Femur (tissue), 1 donor: ENCODE measurements at regions not wholly inside any gene's neighbourhood (a gene's known extent, or its start where the extent isn't known, plus 50 kb on each side); places are given as distances from the start of the nearest gene placed in this dataset.

Experiments used
- DNase-seq: peaks from one replicate; pipeline ENCODE4 v3.0.0-alpha.2; 2017

DNA sequence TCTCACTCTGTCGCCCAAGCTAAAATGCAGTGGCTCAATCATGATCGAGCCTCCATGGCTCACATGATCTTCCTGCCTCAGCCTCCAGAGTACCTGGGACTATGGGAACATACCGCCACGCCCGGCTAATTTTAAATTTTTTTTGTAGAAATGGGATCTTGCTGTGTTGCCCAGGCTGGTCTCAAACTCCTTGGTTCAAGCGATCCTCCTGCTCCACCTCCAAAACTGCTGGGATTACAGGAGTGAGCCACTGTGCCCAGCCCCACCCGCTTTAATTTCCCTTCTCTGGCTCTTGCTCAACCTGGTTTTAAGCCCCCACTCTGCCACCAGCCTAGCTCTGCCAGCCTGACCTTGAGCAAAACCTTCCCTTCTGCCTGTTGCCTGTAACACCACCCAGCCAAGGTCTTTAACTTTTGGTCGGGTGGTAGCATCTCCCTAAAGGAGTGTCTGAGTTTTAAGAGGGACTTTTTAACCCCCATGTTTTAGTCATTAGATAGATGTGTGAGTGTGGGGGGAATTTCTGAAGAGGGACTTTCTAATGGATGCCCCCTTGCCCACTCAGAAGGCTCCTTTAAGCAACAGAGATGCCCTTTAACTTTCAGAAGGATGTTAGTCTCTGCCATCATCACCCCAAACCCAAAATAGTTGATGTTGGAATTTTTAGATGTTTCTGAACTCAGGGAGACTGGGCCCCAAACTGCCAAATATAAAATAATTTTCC lies 71.8 kb upstream of the FOXP4 start:
- DNase-seq = no peak

DNA sequence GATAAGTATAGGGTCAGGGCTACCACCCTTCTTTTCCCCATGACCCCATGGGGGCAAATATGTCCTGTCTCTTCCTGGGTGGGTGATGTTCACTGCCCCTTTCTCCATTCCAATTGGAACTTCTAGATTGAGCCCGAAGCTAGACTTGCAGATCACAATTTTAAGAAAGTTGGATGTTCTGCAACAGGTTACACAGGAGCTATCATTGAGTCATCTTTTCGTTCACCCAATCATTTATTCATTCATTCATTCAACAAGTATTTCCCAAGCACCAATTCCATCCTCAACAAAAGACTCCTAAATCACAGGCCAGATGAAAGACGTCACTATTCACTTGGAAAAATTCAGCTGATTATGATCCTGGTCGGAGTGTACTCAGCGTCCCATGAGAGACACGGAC lies 71.0 kb upstream of the FOXP4 start:
- DNase-seq = no peak

DNA sequence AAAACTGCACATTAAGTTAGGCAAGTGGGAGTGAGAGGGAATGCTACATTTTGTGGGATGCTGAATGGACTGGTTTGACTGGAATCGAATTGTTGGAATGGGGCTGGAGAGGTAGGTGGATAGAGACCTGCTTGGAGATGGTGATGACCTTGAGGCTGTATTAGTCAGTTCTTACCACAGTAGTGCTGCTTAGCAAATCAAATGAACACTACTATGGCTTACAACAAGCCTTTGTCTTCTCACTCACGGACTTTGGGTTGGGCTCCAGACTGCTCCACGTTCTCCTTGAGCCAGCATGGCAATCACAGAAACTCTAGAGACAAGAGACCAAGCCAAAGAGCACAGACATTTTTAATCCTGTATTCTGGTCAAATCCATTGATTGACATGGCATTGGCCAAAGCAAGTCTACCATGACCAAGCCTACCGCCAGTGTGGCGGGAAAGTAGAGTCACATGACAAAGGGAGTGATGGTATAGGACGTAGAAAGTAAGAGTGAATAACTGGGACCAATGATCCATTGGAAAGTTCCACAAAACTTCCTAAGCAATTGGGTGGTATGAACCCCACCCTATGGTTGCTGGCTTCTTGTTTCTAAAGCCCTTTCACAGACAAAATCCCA lies 70.3 kb upstream of the FOXP4 start:
- DNase-seq = no peak

DNA sequence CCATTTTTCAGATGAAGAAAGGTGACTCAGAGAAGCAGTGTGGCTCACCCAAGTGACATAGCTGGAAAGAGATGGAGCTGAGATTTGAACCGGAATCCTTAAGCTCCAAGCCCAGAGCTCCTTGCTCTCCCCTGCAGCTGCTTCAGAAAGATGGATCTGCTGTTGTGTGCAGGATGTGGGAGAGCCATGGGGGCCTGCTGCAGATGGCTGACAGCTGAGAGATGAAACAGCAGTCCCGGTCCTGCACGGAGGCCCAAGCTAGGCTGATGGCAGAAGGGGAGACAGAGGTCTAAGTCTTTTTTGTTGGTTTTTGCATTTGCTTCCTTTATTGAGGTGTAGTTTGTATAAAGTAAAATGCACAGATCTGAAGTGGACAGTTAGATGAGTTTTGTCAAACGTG lies 69.8 kb upstream of the FOXP4 start:
- no peak for DNase-seq

DNA sequence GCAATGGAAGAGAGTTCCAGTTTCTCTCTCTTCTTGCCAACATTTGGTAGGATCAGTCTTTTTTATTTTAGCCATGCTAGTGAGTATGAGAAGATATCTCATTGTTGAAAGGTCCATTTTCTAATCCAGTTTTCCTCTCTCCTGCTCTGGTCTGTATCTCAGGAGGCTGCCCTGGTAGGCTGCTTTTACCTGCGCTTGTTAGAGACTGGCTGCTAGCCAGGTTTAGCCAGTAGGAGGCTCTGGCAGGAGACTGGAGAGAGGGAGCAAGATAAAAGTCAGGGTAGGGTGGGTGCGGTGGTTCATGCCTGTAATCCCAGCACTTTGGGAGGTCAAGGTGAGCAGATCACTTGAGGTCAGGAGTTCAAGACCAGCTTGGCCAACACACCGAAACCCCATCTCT lies 68.6 kb upstream of the FOXP4 start:
- no peak for DNase-seq

DNA sequence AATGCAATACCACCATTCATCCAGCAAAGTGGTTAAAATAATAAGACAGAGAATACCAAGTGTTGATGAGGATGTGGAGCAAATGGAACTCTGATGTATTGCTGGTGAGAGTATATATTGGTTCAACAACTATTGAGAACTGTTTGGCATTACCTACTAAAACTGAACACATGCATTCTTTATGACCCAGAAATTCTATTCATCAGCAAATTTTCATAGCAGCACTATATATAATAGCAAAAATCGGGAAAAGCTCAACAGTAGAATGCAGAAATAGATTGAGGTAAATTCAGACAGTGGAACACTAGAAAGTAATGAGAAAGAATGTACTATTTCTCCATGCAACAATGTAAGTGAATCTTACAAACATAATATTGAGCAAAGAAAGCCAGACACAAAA lies 62.2 kb upstream of the FOXP4 start:
- no peak for DNase-seq

DNA sequence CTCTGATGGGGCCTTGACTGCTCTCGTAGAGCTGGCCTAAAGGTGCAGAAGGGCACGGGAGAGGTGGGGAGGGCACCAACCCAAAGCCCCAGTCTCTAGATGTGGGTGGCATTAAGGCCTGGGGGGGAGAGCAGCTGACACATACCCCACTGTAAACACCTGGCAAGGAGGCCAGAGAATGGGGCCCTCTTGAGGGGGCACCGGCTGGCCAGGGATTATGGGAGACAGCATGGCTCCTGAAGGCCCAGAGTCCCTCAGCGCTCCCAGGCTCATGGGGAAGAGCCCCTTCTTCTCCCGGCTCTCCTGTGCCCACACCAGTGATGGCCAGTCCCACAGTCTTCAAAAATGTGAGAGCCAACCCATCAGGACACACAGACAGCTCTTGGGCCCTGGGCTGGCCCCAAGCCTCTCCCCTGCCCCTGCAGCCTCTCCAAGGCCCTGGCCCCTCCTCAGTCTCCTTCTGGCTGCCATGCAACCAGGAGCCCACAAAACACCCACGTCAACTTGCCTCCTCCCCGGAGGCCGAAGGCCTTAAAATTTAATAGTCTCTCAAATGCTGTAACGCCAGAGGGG lies 58.2 kb upstream of the FOXP4 start:
- no peak for DNase-seq

GRCh38 chr6:41488433-41489119 lies 57.6 kb upstream of the FOXP4 start:
- peak; percentile 69 for DNase-seq

DNA sequence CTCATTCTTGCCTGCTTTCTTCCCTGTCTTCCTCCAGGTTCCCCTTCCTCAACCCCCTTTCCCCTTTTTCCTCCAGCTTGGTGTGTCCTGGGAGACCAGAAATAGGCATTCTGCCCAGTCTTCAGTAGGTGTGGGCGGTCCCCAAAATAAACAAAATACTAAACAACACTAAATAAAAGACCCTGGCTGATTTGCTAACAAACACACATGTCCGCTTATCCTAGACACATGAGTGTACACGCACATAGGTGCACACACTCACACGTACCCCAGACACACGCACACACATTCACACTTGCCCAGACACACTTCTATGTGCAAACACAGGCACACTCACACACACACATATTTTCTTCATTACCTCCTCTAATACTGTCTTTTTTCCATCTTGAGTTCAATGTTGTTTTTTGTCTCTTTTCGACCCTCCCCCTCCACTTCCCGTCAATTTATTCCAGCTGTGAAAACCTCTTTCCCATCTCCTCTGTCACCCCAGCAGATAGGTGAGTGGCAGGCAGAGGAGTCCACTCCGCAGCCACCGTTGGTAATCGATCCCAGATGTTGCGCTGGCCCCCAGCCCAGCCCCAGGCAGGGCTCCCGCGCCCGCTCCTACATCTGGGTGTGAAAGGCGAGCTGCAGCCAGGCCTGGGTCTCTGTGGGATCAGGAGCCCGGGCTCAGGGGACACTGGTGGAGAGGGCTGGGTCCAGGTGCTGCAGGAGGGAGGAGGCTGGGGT lies 56.9 kb upstream of the FOXP4 start:
- DNase-seq = peak; percentile 78

DNA sequence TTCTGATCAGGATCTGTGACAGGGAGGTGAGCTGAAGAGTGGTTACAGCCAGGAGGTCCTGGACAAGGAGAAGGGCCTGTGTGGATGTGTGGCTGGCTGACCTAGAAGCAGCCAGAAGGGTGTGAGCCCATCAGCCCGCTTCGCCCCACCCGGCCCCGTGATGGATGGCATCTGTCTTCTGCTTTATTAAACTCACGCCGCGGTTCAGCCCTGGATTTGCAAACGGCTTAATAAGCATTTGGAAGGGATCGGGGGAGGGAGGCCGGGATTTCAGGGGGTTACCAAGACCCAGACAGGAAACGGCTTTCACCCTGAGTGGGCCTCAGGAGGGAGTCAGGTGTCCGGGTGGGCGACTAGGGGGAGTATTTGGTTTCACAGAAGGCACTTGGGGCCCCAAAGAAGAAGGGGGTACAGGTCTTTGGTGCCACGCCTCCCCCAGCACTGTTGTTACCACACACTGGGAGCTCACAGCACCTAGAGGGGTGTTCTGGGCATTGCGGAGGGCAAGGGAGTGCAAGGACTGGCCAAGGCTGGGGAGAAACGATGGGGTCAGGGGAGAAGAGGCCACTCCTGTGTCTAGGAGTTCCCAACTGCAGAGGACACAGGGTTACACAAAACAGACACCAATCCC lies 53.8 kb upstream of the FOXP4 start:
- peak; percentile 50 for DNase-seq

GRCh38 chr6:41494212-41495110 lies 51.7 kb upstream of the FOXP4 start:
- DNase-seq = no peak
